Liver (tissue), 8 donors: ENCODE measurements at regions not wholly inside any gene's neighbourhood (a gene's known extent, or its start where the extent isn't known, plus 50 kb on each side); places are given as distances from the start of the nearest gene placed in this dataset.

Experiments used
- DNase-seq: peaks from one replicate; pipeline ENCODE4 v3.0.0-alpha.2; 2017; ENCODE audit warnings: low spot score
- H3K27ac ChIP-seq, 2 donors: one replicate each; pipeline ENCODE4 v1.7.0; 2013; ENCODE audit warnings: inconsistent platforms in 2 of 2, low read length in 2 of 2, control low read depth in 1 of 2, low read depth in 1 of 2, mild to moderate bottlenecking in 1 of 2
- H3K27me3 ChIP-seq, 4 donors: one replicate each; pipeline versions ENCODE4 v1.6.1 to v1.7.0; 2013; ENCODE audit warnings: low read length in 3 of 4, inconsistent platforms in 1 of 4, mild to moderate bottlenecking in 1 of 4, moderate library complexity in 1 of 4; ENCODE audit not compliant: control insufficient read depth in 4 of 4, insufficient read depth in 4 of 4
- H3K36me3 ChIP-seq, 4 donors: one replicate each; pipeline versions ENCODE4 v1.6.1 to v1.7.0; 2013; ENCODE audit warnings: low read length in 3 of 4, mild to moderate bottlenecking in 3 of 4, low read depth in 1 of 4, moderate library complexity in 1 of 4; ENCODE audit not compliant: control insufficient read depth in 4 of 4, insufficient read depth in 3 of 4
- H3K4me1 ChIP-seq, 4 donors: one replicate each; pipeline versions ENCODE4 v1.6.1 to v1.7.0; 2013; ENCODE audit warnings: low read length in 3 of 4, mild to moderate bottlenecking in 3 of 4, moderate library complexity in 1 of 4; ENCODE audit not compliant: control insufficient read depth in 4 of 4, insufficient read depth in 4 of 4
- H3K4me3 ChIP-seq, 3 donors: one replicate each; pipeline versions ENCODE4 v1.6.1 to v1.7.0; 2013; ENCODE audit warnings: low read length in 3 of 3, control low read depth in 1 of 3, low read depth in 1 of 3, mild to moderate bottlenecking in 1 of 3
- H3K9ac ChIP-seq, 2 donors: one replicate each; pipeline ENCODE4 v1.7.0; 2013; ENCODE audit warnings: low read length in 2 of 2, mild to moderate bottlenecking in 2 of 2, moderate library complexity in 2 of 2, control low read depth in 1 of 2, low read depth in 1 of 2
- H3K9me3 ChIP-seq, 4 donors: one replicate each; pipeline versions ENCODE4 v1.6.1 to v1.7.0; 2013; ENCODE audit warnings: low read length in 3 of 4; ENCODE audit not compliant: control insufficient read depth in 4 of 4
- ATF3 ChIP-seq: IDR thresholded peaks from 2 replicates; pipeline ENCODE4 v1.6.1; 2016; ENCODE audit warnings: antibody characterized with exemption
- CTCF ChIP-seq: fragments of 150-350 bp; IDR thresholded peaks from 2 replicates; pipeline ENCODE4 v1.5.1; 2017; ENCODE audit warnings: improper control_type of control experiment, low read depth, low read length; ENCODE audit not compliant: missing input control
- EGR1 ChIP-seq, 2 donors: IDR thresholded peaks; 2 replicates each; pipeline ENCODE4 v1.6.1; 2016 to 2018; ENCODE audit warnings: antibody characterized with exemption in 2 of 2, low read depth in 2 of 2
- FOXA1 ChIP-seq: IDR thresholded peaks from 2 replicates; pipeline ENCODE4 v1.6.1; 2016; ENCODE audit warnings: antibody characterized with exemption
- FOXA2 ChIP-seq: IDR thresholded peaks from 2 replicates; pipeline ENCODE4 v1.6.1; 2016; ENCODE audit warnings: antibody characterized with exemption
- GABPA ChIP-seq, 2 donors: IDR thresholded peaks in 1 of 2; conservative IDR thresholded peaks in 1 of 2; 2 replicates each; pipeline ENCODE4 v1.6.1; 2016; ENCODE audit warnings: antibody characterized with exemption in 2 of 2, mild to moderate bottlenecking in 1 of 2, moderate library complexity in 1 of 2
- HNF4A ChIP-seq, 2 donors: conservative IDR thresholded peaks; 2 replicates each; pipeline ENCODE4 v1.6.1; 2016; ENCODE audit warnings: antibody characterized with exemption in 2 of 2, mild to moderate bottlenecking in 2 of 2
- HNF4G ChIP-seq: IDR thresholded peaks from 2 replicates; pipeline ENCODE4 v1.6.1; 2016; ENCODE audit warnings: antibody characterized with exemption
- JUND ChIP-seq, 2 donors: IDR thresholded peaks; 2 replicates each; pipeline ENCODE4 v1.6.1; 2016; ENCODE audit warnings: antibody characterized with exemption in 2 of 2
- MAX ChIP-seq: IDR thresholded peaks from 2 replicates; pipeline ENCODE4 v1.6.1; 2016; ENCODE audit warnings: antibody characterized with exemption
- NR2F2 ChIP-seq: IDR thresholded peaks from 2 replicates; pipeline ENCODE4 v1.6.1; 2016; ENCODE audit warnings: antibody characterized with exemption
- RAD21 ChIP-seq, 2 donors: IDR thresholded peaks; 2 replicates each; pipeline ENCODE4 v1.6.1; 2016; ENCODE audit warnings: antibody characterized with exemption in 2 of 2, mild to moderate bottlenecking in 2 of 2
- REST ChIP-seq: IDR thresholded peaks from 2 replicates; pipeline ENCODE4 v1.6.1; 2016; ENCODE audit warnings: antibody characterized with exemption, mild to moderate bottlenecking
- RXRA ChIP-seq, 2 donors: IDR thresholded peaks; 2 replicates each; pipeline ENCODE4 v1.6.1; 2017 to 2018; ENCODE audit warnings: antibody characterized with exemption in 2 of 2, mild to moderate bottlenecking in 1 of 2
- SP1 ChIP-seq: IDR thresholded peaks from 2 replicates; pipeline ENCODE4 v1.6.1; 2018; ENCODE audit warnings: antibody characterized with exemption, mild to moderate bottlenecking
- TAF1 ChIP-seq: conservative IDR thresholded peaks from 2 replicates; pipeline ENCODE4 v1.6.1; 2016; ENCODE audit warnings: antibody characterized with exemption, mild to moderate bottlenecking
- YY1 ChIP-seq: IDR thresholded peaks from 2 replicates; pipeline ENCODE4 v1.6.1; 2016; ENCODE audit warnings: antibody characterized with exemption, mild to moderate bottlenecking
- WGBS: extraction: QIAGEN DNeasy Blood & Tissue Kit; methylation state at CpG from one replicate; pipeline ENCODE4 v1.1.7; 2013; 5-methylcytosine and 5-hydroxymethylcytosine counted together
- TF ChIP-seq, protein P1 (sequence below): IDR thresholded peaks from 2 replicates; pipeline ENCODE4 v1.6.1; 2016; ENCODE audit warnings: antibody characterized with exemption
- donor health status: healthy.
- donor health status: healthy.
- donor health status: healthy.
- donor health status: healthy.
- donor health status: healthy.

DNA sequence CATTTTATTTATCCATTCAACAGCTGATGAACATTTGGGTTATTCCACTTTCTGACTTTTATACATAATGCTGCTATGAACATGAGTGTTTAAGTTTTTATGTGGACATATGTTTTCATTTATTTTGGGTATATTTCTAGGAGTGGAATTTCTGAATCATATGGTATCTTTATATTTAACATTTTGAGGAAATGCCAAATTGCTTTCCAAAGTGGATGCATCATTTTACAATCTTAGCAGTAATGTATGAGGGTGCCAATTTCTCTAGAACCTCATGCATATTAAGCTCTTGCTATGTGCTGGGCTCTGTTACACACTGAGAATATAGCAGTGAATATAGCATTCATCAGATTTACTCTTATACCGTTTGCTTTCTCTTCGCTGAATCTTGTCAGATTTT lies 983.7 kb downstream of the STIM2 start:
- WGBS = 83% methylated on average over 2 of the region's 2 CpGs
- no peak overlapping the region for H3K27ac ChIP-seq
- no peaks in the 10 kb centered on the region for H3K36me3 ChIP-seq
- no peak for DNase-seq
- peaks cover 0 to 3% (median 0%) of the 10 kb centered on the region in 4 donors for H3K27me3 ChIP-seq
- H3K9ac ChIP-seq = no peak overlapping the region
- H3K4me3 ChIP-seq = no peak overlapping the region
- no peaks in the 10 kb centered on the region for H3K9me3 ChIP-seq
- TF ChIP-seq GABPA (IDR thresholded peaks at IDR 0.05 in 1 of 2, conservative IDR thresholded peaks at IDR 0.05 in 1 of 2) (no peak), ATF3 (no peak), SP1 (no peak), REST (no peak), TAF1 (no peak), CTCF (no peak), YY1 (no peak), HNF4A (conservative IDR thresholded peaks at IDR 0.05) (no peak), HNF4G (no peak), MAX (no peak), JUND (IDR thresholded peaks at IDR 0.05) (no peak), FOXA1 (no peak), NR2F2 (no peak), EGR1 (IDR thresholded peaks at IDR 0.05; ENCODE audit: low read depth in 2 of 2) (no peak), FOXA2 (no peak), RXRA (IDR thresholded peaks at IDR 0.05) (no peak), RAD21 (IDR thresholded peaks at IDR 0.05) (no peak)
- TF ChIP-seq, protein P1, sequence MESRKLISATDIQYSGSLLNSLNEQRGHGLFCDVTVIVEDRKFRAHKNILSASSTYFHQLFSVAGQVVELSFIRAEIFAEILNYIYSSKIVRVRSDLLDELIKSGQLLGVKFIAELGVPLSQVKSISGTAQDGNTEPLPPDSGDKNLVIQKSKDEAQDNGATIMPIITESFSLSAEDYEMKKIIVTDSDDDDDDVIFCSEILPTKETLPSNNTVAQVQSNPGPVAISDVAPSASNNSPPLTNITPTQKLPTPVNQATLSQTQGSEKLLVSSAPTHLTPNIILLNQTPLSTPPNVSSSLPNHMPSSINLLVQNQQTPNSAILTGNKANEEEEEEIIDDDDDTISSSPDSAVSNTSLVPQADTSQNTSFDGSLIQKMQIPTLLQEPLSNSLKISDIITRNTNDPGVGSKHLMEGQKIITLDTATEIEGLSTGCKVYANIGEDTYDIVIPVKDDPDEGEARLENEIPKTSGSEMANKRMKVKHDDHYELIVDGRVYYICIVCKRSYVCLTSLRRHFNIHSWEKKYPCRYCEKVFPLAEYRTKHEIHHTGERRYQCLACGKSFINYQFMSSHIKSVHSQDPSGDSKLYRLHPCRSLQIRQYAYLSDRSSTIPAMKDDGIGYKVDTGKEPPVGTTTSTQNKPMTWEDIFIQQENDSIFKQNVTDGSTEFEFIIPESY = no peak
- no peaks in the 10 kb centered on the region for H3K4me1 ChIP-seq

- Histone ChIP-seq H3K27me3 (peaks cover 0 to 8% (median 0%) of the 10 kb centered on the region in 4 donors), H3K9ac (no peak overlapping the region), H3K36me3 (no peaks in the 10 kb centered on the region), H3K9me3 (no peaks in the 10 kb centered on the region), H3K27ac (no peak overlapping the region), H3K4me1 (no peaks in the 10 kb centered on the region), H3K4me3 (no peak overlapping the region)
- TF ChIP-seq HNF4G = no peak
- TF ChIP-seq ATF3 = no peak
- no peak for TF ChIP-seq TAF1
- TF ChIP-seq MAX = no peak
- TF ChIP-seq EGR1 (IDR thresholded peaks at IDR 0.05; ENCODE audit: low read depth in 2 of 2) = no peak
- 89% methylated on average over 1 of the region's 1 CpG for WGBS
- no peak for DNase-seq
Observed at GRCh38 chr4:27846951-27847350, 986.3 kb downstream of the STIM2 start.
